SU-DHL-6 (cell line): ENCODE measurements at regions not wholly inside any gene's neighbourhood (a gene's known extent, or its start where the extent isn't known, plus 50 kb on each side); places are given as distances from the start of the nearest gene placed in this dataset.

Experiments
- H2AFZ ChIP-seq: fragments of 200-600 bp; sonication (generic); 2 replicates; pipeline ENCODE4 v1.6.1; 2014; ENCODE audit warnings: low read depth, mild to moderate bottlenecking, moderate library complexity, mixed read lengths, antibody characterized with exemption, low read length; ENCODE audit not compliant: severe bottlenecking
- H3F3A ChIP-seq: fragments of 200-600 bp; shearing (Covaris generic); 2 replicates; pipeline ENCODE4 v1.6.0; 2016; ENCODE audit warnings: antibody characterized with exemption, mild to moderate bottlenecking; ENCODE audit not compliant: insufficient read depth
- H3K27ac ChIP-seq: fragments of 200-600 bp; sonication (generic); 2 replicates; pipeline ENCODE4 v1.5.1; 2016; ENCODE audit warnings: low read depth, mild to moderate bottlenecking, low read length, moderate library complexity, mixed read lengths
- H3K27me3 ChIP-seq: fragments of 200-600 bp; sonication (generic), shearing (Covaris generic); 2 replicates; pipeline ENCODE4 v1.6.0; 2014; ENCODE audit warnings: mild to moderate bottlenecking, low read length
- H3K36me3 ChIP-seq: fragments of 200-600 bp; sonication (generic); 2 replicates; pipeline ENCODE4 v1.6.1; 2014; ENCODE audit warnings: mild to moderate bottlenecking, low read length, mixed read lengths
- H3K4me2 ChIP-seq: fragments of 300-600, 200-600 bp; shearing (Covaris generic), sonication (generic); 2 replicates; pipeline ENCODE4 v1.6.0; 2014; ENCODE audit warnings: low read length, low read depth, mild to moderate bottlenecking; ENCODE audit not compliant: poor library complexity, severe bottlenecking
- H3K4me3 ChIP-seq: fragments of 200-600 bp; sonication (generic); 2 replicates; pipeline ENCODE4 v1.5.1; 2014; ENCODE audit warnings: antibody characterized with exemption, low read length, mild to moderate bottlenecking, mixed read lengths; ENCODE audit not compliant: insufficient read depth, poor library complexity, severe bottlenecking
- H3K79me2 ChIP-seq: fragments of 200-600 bp; sonication (generic); 2 replicates; pipeline ENCODE4 v1.6.1; 2014; ENCODE audit warnings: mild to moderate bottlenecking, low read length, moderate library complexity; ENCODE audit not compliant: insufficient read depth
- H3K9ac ChIP-seq: fragments of 200-600 bp; sonication (generic); 2 replicates; pipeline ENCODE4 v1.7.0; 2014; ENCODE audit warnings: mild to moderate bottlenecking, low read length
- H3K9me2 ChIP-seq: fragments of 200-600 bp; sonication (generic); replicated peaks from 2 replicates; pipeline ENCODE4 v1.6.1; 2014; ENCODE audit warnings: low read length; ENCODE audit not compliant: insufficient read depth
- H3K9me3 ChIP-seq: fragments of 200-600 bp; sonication (generic); 2 replicates; pipeline ENCODE4 v1.6.1; 2014; ENCODE audit warnings: low read length, mixed read lengths; ENCODE audit not compliant: insufficient read depth
- H4K20me1 ChIP-seq: fragments of 200-600 bp; sonication (generic); 2 replicates; pipeline ENCODE4 v1.6.1; 2014; ENCODE audit warnings: low read depth, mild to moderate bottlenecking, antibody characterized with exemption, low read length, moderate library complexity, mixed read lengths
- EZH2phosphoT487 ChIP-seq: fragments of 200-600 bp; sonication (generic), shearing (Covaris generic); conservative IDR thresholded peaks from 2 replicates; pipeline ENCODE4 v1.6.1; 2018; ENCODE audit warnings: mild to moderate bottlenecking, antibody characterized with exemption, low read length, moderate library complexity, mixed read lengths
- TF ChIP-seq, protein P1 (sequence below): fragments of 200-600 bp; sonication (generic); IDR thresholded peaks from one replicate; pipeline ENCODE4 v1.5.1; 2017; ENCODE audit warnings: antibody characterized with exemption, mild to moderate bottlenecking, low read length, moderate library complexity; ENCODE audit not compliant: insufficient read depth, poor library complexity, severe bottlenecking

DNA sequence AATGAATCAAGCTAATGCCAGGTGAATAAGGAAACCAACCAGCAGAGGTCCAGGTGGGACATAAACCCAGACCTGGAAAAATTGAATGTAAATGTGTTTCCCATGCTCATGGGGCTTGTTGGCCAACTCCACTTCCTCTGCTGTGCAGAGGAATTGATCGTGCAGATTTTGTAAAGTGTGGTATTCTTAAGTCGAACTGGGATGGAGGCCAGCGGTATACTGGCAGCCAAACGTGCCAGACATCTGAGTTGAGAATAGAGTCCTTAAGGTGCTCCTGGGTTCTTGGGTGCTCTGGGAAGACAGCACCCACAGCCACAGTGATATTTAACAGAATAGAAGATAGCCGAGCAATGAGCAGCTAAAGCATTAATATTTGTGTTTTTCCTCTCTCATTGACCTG, 146.5 kb upstream of the LGALSL start:
- H2AFZ ChIP-seq, result no peak overlapping the region
- TF ChIP-seq, protein P1, sequence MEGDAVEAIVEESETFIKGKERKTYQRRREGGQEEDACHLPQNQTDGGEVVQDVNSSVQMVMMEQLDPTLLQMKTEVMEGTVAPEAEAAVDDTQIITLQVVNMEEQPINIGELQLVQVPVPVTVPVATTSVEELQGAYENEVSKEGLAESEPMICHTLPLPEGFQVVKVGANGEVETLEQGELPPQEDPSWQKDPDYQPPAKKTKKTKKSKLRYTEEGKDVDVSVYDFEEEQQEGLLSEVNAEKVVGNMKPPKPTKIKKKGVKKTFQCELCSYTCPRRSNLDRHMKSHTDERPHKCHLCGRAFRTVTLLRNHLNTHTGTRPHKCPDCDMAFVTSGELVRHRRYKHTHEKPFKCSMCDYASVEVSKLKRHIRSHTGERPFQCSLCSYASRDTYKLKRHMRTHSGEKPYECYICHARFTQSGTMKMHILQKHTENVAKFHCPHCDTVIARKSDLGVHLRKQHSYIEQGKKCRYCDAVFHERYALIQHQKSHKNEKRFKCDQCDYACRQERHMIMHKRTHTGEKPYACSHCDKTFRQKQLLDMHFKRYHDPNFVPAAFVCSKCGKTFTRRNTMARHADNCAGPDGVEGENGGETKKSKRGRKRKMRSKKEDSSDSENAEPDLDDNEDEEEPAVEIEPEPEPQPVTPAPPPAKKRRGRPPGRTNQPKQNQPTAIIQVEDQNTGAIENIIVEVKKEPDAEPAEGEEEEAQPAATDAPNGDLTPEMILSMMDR, result no peak
- no peak for TF ChIP-seq EZH2phosphoT487
- H3K4me3 ChIP-seq, result no peak overlapping the region

GRCh38 chr2:64311191-64311910, 142.6 kb upstream of the LGALSL start:
- no peaks in the 10 kb centered on the region for H3K79me2 ChIP-seq
- no peaks in the 10 kb centered on the region for H3K36me3 ChIP-seq
- no peaks in the 10 kb centered on the region for H3F3A ChIP-seq
- no peaks in the 10 kb centered on the region for H3K27me3 ChIP-seq
- H3K9ac ChIP-seq, result no peak overlapping the region
- H3K9me3 ChIP-seq, result no peaks in the 10 kb centered on the region
- no peak overlapping the region for H3K27ac ChIP-seq
- no peak overlapping the region for H3K4me2 ChIP-seq
- H3K4me3 ChIP-seq, result no peak overlapping the region
- H2AFZ ChIP-seq, result no peak overlapping the region
- no peaks in the 10 kb centered on the region for H3K9me2 ChIP-seq
- no peaks in the 10 kb centered on the region for H4K20me1 ChIP-seq
- no peak for TF ChIP-seq EZH2phosphoT487
- TF ChIP-seq, protein P1, result no peak

More for the DNA sequence above, 146.5 kb upstream of the LGALSL start:
- Histone ChIP-seq H3K36me3 (no peaks in the 10 kb centered on the region), H3K4me2 (no peak overlapping the region), H3K9ac (no peak overlapping the region), H3K9me3 (no peaks in the 10 kb centered on the region), H3K9me2 (no peaks in the 10 kb centered on the region), H4K20me1 (no peaks in the 10 kb centered on the region), H3K27me3 (no peaks in the 10 kb centered on the region), H3F3A (no peaks in the 10 kb centered on the region), H3K27ac (no peak overlapping the region), H3K79me2 (no peaks in the 10 kb centered on the region)

DNA sequence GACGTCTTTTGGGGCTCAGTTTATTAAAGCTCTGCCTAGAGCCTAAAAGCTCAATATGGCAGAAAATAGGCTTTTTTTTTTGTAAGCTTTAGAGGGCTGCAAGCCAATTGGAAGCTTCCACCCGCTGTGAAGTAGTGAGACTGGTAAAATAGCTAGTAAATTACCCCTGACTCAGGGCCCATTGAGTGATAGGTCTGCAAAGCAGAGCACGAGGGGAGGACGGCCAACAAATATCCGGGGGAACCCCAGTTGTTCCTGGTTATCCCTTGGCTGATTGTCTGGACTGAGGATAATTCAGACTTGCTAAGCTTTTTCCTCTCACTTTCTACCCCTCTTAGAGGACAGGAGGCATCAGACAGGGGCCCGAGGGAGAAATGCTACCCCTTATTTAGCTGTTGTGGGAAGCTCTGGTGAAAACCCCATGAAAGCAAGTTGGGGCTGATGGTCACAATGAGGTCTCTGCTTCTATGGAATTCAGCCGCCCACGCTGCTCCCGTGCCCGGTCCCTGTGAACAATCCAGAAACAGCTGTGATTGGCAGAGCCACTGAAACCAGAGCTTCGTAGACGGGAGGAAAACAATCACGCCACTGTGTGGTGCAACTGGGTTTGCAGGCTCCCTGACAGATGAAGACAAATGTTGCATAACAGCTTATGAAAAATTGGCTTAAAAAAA, 141.9 kb upstream of the LGALSL start:
- Histone ChIP-seq H3K4me2 (no peak overlapping the region), H3K9me2 (no peaks in the 10 kb centered on the region), H3K79me2 (no peaks in the 10 kb centered on the region), H3K36me3 (no peaks in the 10 kb centered on the region), H3K27ac (no peak overlapping the region), H3K9me3 (no peaks in the 10 kb centered on the region), H3K4me3 (no peak overlapping the region), H3F3A (no peaks in the 10 kb centered on the region), H3K9ac (no peak overlapping the region), H4K20me1 (no peaks in the 10 kb centered on the region), H3K27me3 (no peaks in the 10 kb centered on the region), H2AFZ (peak overlapping the region; percentile 50)
- TF ChIP-seq, protein P1, result peak; percentile 10
- no peak for TF ChIP-seq EZH2phosphoT487
